NT2/D1 (cell line): ENCODE measurements at regions not wholly inside any gene's neighbourhood (a gene's known extent, or its start where the extent isn't known, plus 50 kb on each side); places are given as distances from the start of the nearest gene placed in this dataset.

Experiments used
- SUZ12 ChIP-seq: IDR thresholded peaks from 2 replicates; pipeline ENCODE4 v1.6.1; 2011; ENCODE audit not compliant: insufficient read length, insufficient read depth; ENCODE audit errors: extremely low read depth
- YY1 ChIP-seq: IDR thresholded peaks from 2 replicates; pipeline ENCODE4 v1.6.1; 2011; ENCODE audit not compliant: insufficient read length, insufficient read depth
- ZNF274 ChIP-seq: IDR thresholded peaks from 2 replicates; pipeline ENCODE4 v1.6.1; 2011; ENCODE audit warnings: mild to moderate bottlenecking, low read depth, low read length

DNA sequence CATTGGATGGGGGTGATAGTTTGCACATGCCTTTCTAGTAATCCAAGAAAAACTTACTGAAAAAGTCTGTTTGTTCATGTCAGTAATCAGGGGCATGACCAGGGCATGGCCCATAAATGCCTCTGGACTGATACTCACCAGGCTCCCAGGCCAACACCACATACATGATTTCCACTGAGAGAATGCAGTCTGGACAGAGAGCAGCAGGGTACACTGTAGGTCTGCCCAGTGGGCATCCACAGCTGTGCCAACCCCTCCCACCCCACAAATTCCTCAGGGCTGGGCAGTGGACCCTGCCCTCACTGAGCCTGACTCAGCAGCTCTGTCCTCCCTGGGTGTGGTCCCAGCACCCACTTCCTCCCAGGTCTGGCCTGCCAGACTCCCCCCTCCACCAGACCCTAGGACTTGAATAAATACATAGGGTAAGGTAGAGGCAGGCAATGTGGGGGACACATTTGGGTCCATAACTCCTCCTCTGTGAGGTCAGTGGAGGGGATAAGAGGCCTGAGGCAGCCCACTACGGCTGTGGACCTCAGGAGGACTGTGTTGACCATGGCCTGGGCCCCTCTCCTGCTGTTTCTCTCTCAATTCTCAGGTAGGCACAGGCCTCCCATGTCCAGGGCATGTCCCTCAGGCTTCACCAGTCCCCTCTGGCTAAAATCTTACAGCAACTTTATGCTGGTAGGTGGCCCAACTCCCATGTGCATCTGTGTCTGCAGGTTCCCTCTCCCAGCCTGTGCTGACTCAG, 92.2 kb upstream of the TOP3B start:
- TF ChIP-seq YY1 (no peak), SUZ12 (no peak), ZNF274 (no peak)
